HG02610 (cell line): ENCODE measurements at regions not wholly inside any gene's neighbourhood (a gene's known extent, or its start where the extent isn't known, plus 50 kb on each side); places are given as distances from the start of the nearest gene placed in this dataset.

Source experiments
- ATAC-seq: cut with Tn5 transposase; IDR thresholded peaks from one replicate; pipeline ENCODE4 v1.9.1; 2021; ENCODE audit warnings: mild to moderate bottlenecking, moderate library complexity; ENCODE audit not compliant: unreplicated experiment

DNA sequence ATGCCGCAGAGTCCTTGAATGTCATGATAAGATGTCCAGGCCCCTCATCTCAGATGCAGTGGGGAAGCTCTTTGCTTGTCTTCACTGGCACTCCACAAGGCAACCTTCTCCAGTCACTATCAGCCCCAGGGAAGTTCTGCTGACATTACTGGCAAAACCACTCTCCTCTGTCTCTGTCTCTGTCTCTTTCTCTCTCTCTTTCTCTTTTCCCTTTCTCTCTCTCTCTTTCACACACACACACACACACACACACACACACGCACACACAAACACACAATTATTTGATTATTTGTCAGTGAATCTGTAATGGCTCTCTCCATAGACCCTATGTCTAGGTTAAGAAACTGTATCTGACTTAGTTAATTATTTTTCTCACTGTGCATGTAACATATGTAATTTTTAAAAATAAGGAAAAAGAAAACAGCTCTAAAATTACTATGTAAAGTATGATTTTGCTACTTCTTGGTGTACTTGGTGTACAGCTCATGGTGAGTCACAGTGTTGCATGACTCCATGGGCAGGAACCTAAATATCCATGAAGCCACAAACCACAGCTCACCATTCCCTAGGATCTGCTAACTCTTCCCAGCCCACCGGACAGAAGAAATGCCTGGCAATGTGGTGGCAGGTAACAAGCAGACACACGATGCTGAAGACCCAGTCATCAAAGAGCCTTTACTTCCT lies 594.9 kb upstream of the ID2 start:
- no peak for ATAC-seq

DNA sequence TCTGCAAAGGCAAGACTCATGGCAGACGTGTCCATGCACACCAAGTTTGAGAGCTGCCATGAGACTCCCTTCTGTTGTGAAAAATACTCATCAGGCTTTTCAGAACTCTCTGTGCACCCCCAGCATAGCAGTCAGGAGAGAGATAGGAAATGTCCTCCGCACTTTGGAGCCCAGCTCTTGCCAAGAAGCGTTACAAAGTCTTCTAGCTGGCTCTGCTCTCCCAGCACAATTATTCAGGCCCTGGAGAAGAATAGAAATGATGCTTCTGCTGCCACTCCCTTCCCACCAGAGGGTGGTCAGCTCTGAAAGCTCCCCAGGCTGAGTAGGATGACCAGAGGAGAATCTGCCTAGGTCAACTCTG lies 594.4 kb upstream of the ID2 start:
- ATAC-seq = no peak

DNA sequence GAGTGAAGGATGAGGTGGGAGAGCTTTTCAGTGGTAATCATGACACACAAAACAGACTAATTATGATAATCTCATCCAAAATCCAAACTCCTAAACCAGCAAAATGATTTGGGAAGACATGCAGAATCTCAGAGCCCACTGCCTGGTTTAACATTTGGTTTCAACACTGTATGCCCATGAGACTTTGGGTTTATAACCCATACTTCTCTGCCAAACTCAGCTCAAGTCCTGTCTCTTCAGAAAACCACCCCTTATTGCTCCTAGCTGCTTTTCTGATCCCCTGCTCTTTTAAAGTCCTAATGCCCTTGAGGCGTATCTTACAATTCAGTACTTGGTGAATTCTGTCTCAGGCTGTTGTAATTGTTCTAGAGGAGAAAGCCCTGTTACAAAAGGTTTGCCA lies 593.0 kb upstream of the ID2 start:
- no peak for ATAC-seq

DNA sequence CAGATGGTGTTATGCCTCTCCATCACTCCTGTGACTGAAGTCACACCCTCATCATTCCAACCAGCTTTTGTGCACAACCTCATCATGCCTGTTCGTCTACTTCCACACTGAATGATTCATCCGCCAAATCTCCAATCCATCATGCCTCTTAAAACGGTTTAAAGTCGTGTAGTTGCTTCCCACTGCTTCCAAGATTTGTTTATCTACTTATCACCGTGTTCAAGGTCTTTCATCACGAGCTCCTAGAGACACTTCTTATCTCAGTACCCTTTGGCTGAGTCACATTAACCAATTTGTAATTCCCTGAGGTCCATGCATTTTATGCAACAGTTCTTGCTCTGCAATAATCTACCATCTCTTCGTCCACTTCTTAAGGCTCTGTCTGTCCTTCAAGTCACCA lies 592.3 kb upstream of the ID2 start:
- no peak for ATAC-seq

DNA sequence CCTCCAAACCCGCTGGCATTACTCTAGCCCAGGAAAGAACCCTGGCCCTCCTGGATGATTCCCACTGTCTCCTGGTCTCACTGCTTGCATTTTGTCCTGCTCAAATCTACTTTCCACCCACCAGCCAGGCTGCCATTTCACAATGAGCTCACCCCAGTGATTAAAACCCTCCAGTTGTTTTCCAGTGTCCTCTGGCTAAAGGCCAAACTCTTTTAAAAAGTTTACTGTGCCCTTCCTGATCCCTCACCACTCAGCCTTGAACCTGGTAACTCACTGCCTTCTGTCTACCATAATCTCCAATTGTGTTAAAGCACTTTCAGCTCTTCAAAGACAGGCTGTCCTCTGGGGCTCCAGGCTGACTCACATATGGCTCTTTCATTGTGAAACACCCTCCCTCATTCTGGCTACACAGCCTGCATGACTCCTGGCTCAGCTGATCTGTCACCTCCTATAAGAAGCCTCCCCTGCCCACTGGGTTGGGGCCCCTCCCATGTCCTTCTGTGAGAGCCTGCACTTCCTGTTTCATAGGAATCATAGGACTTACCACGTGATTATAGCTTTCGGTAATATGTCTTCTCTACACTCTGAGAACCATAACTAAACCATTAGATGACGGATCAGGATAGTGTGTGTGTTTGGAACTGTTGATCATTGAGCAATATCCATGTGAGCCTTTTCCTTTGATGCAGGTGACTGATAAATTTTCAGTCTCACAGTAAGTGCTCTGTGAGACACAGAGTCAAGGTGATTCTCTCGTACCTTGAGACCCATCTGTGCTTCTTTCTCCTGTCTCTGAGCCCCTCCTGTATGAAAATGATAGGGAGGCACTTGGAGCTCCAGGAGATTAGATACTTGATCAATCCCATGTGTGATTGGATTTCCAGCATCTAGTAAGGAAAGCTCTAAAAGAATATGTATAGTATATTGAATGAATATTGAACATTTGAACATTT lies 590.8 kb upstream of the ID2 start:
- ATAC-seq = peak; percentile 92

DNA sequence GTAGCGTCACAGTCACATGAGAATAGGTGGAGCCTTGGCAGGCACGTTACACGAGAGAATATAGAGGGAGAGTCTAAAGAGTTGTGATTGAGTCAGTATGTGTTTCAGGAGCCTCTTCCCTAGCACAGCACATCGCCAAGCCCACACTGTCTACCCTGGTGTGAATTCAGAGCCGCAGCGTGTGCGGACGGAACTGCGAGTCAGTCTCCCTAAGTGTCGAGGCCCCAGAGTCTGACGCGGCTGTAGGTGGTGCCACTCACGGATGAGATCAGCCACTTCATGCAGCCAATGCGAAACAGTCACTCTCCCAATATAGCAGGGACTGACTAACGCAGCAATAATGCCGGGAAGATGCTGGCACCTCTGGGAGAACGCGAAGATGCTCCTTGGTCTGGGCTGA lies 587.3 kb upstream of the ID2 start:
- no peak for ATAC-seq

DNA sequence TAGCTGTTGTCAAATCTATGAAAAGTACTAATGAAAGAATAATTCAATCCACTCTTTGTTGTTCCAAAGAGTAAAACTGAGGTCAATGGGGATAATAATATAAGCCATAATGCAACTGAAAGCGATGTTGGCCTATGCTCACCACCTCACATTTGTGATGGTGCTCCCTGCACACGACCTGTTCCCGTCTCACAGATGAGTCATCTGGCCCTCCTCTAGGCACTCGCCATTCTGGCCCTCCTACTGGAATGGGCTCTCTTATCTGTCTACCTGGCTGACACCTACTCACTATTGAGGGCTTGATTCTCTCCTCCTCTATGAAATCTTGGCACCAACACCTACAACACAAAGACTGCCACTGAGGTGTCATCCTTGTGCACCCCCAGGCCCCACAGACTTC lies 585.9 kb upstream of the ID2 start:
- no peak for ATAC-seq

DNA sequence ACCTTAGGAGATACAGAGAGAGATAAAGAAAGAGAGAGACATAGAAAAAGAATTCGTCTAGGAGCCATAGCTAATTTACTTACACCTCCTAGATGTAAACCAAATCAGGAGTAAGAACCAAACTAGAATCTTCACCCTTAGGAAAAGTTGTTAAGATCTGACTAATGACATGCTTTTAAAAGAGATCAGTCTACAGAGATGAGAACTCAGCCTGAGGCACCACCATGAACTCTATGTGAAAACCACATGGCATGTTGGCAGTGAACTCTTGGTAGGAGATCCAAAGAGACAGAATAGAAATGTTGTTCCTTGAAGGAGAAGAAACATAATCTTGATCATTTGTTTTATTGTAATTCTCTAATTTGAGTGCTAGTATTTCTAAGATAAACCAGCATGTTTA lies 585.4 kb upstream of the ID2 start:
- no peak for ATAC-seq

DNA sequence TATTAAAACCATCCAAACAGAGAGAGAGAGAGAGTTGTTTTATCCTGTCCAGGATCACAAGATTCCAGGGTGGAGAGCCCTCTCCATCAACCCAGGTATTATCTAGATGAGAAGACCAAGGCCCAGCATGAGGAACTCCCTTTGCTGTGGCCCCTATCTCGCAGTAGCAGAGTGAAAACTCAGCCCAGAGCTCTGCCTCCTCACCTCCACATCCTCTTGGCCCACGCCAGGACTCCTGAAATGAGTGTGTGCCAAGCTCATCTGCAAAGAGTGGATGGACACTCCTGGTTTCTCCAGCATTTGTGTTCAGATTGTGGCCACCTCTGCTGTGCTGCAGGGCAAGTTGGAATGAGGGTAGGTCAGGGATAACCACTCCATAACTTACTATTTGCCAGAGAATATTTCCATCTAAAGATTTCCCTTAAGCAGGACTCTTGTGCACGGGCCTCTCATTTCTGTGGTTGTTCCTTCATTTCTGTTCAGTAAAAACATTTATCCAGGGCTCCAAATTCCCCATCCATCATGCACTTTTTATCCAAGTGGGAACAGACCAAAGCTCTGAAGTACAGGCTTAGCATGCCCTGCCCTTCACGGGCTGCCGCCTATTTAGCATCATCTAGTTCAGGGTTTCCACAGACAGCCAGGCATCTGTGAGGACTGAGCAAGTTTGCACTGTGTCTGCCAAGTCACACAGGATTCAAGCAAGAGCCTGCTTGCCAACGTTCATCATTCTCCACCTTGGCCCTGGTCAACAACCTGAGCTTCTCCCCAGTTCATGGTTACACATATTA lies 583.2 kb upstream of the ID2 start:
- ATAC-seq = no peak

DNA sequence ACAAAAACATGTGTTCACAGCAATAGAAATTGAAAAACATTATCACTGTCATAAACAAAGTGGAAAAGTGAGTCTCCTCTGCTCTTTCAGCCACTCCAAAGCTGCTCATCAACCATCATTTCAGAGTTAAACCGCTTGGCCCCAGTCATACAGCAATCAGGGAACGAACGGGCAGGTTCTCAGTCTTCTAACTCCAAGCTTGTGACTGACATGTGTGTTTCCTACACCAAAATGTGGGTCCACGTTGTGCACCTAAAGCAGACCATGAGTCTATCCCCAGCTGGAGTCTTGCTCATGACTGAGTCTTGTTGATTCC lies 582.6 kb upstream of the ID2 start:
- ATAC-seq = no peak

DNA sequence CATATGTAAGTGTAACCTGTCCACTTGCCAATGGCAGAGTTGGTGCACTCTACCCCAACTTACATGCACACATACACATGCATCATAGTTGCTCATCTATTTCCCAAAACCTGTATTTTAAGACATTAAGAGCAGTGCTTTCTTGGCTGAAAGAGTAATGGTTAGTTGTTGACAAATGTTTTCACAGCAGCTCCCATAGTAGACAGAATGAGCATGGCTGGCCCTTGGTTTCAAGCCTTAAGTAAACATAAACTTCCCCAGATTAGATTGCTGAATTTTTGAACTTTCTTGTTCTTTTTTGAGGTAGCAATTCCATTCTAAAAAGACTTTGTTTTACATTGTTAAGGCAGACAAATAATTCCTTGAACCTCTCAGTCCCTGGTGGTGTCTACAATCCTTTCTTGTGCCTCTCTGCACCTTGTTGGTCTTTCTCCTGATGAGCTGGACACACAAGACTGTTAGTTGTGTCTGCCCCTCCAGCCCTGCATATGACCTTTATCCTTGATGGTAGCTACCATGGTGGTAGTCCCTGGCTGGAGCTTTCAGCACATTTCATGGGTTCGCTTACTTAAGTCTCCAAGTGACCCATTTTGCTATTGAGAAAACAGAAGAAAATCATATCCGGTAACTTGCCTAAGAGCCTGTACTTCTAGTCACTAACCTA lies 580.1 kb upstream of the ID2 start:
- ATAC-seq = no peak

DNA sequence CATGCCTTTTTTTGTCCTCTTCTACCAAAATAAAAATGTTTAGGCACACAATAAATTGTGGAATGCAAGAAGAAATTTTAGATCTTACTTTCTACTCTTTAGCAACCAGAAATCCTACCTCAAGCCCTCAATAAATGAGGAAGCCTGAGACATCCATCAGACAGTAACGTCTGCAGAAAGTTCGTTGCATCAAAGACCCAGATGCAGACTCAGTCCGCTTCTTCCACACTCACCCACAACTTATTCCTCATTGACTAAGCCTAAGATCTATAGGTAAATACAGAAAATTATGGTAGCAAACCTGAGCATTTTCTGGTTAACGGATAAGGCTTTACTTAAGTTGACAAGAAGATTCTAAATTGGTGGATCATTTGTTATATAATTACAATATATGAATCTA lies 579.4 kb upstream of the ID2 start:
- ATAC-seq = no peak

DNA sequence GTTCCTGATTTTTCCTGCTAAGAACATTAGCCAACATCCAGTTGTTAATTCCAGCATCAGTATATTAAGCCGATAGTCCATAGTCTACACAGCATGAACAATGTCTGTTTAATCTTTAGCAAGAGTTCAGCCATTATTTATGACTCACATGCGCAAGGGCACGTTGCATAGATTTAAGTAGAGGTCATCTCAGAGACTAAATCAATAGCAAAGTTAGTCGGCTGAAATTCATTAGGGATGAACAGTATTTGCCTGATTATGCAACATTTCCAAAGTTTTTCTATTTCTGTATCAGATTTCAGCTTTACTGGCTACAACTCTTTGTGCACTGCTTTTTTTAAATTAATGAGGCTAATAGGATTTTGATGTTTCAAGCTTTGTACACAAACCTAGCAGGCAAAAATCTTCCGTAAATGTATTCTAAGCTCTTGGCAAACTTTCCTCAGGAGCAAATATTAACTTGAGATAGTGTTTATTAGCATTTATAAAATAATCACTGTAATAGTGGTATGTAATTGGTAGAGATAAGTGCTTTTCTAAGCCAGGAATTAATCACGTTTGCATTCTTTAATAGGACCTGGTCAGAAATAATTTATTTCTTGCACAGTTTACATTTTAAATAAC lies 578.7 kb upstream of the ID2 start:
- no peak for ATAC-seq

DNA sequence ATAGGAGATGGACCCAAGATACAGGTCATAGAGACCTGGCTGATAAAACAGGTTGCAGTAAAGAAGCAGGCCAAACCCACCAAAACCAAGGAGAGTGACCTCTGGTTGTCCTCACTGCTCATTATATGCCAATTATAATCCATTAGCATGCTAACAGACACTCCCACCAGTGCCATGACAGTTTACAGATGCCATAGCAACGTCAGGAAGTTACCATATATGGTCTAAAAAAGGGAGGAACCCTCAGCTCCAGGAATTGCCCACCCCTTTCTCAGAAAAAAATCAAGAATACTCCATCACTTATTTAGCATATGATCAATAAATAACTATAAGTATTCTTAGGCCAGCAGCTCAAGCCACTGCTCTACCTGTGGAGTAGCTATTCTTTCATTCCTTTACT lies 574.7 kb upstream of the ID2 start:
- ATAC-seq = no peak

DNA sequence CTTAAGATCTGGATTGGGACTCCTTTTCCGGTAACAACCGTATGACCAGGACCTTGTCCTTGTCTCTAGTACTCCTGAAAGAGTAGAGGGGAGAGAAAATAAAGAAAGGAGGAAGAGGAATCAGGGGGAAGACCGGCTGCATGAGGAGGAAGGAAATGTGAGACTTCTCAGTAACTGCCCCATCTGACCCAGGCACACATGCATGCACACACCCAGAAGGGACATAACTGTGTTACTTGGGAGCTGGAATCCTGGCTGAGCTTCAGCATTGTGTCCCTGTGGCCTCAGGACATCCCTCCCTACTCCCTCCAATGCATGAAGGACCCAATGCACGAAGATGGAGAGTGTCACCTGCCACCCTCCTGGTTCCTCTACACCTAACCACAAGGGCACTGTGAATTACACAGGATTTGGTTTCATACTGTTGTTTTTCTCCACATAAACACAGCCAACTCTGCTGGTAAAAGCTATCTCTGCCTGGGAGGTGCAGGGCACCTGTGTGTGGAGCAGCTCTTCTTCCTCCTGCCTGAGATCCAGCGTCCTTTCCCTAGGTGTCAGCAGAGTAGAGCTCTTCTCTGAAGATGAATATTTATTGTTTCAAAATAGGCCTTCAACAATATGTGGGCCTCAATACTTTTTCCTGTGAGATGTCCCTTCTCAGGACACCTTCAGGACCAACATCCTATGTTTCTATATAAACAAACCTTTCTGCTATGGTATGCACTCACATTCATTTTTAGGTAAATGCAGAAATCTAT lies 574.1 kb upstream of the ID2 start:
- no peak for ATAC-seq

DNA sequence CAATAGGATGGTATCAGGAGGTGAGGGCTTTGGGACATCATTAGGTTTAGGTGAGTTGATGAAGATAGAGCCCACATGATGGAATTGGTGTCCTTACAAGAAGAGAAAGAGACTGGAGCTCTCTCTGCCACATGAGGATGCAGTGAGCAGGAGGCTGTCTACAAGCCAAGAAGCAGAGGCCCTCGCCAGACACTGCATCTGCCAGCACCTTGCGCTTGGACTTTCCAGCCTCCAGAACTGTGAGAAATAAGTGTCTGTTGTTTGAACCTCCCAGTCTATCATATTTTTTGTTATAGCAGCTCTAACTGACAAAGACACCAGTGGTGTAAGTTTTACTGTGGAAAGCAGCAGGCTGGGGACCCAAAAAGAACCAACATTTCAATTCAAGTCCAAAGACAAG lies 571.1 kb upstream of the ID2 start:
- no peak for ATAC-seq

DNA sequence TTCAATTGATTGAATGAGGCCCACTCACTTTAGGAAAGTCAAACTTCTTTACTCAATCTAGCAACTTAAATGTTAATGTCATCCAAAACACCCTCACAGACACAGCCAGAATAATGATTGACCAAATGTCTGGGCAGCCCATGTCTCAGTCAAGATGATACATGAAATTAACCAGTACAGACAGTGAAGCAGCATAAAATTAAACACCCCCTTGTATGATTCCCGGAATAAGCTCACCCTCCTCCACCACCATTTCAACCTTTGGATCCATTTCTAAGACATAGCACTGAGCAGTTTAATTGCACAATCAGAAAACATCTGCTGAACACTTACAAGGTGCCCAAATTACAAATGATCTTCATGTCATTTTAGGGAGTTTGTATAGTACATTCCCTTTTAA lies 570.7 kb upstream of the ID2 start:
- ATAC-seq = no peak

DNA sequence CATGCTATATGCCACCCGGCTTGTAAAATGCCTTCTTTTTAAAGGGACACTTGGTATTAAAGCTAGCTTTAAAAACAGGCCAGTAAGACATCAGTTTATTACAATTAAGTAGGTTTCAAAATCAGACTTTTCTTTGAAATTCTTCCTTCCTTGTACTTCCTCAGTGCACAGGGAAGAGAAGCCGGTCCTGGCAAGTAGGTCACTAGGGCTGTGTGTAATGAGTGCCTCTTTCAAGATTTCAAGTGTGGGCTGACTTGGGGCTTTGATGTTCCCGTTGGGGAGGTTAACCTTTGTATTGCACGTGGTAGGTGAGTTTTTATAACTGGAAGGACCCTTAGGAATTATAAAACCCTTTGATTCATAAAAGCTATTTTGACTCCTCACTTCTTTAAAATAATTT lies 566.4 kb upstream of the ID2 start:
- no peak for ATAC-seq

DNA sequence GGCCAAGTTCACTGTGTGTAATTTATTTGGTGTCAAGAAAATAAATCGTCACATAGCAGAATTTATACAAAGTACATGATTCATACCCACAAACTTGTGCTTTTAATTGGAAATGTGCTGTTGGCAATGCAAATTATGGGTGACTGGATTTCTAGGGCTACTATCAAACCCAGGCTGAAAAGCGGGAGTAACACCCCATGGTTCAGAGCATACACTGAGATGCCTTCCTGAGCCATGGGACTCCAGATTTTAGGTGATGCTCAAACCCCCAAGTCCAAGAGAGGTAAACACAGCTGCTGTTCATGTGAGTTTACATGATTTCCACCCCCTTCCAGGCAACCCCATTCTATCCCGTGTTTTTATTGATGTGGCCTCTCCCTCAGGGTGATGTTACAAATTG lies 565.9 kb upstream of the ID2 start:
- no peak for ATAC-seq

DNA sequence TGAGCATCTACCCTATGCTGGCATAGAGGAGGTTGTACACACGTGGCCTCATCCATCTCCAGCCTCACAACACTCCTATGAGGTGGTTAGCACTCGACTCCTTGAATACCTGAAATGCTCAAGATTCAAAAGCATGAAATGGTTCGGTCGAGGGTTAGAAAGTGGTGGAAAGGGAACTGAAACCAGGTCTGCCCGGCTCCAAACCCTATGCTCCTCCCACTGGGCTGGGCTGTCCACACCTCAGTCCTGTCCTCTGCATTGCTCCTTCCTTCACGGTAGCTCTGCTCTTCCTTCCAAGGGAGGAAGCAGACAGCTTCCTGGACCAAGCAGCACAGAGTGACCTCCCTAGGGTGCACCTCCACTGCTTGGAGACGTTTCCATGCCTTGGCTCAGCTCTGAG lies 565.2 kb upstream of the ID2 start:
- peak; percentile 93 for ATAC-seq
